ENCODE measurements at regions not wholly inside any gene's neighbourhood (a gene's known extent, or its start where the extent isn't known, plus 50 kb on each side); places are given as distances from the start of the nearest gene placed in this dataset.
A peak's percentile ranks its signal among the peaks of the same experiment; 100 is the strongest.

DNA sequence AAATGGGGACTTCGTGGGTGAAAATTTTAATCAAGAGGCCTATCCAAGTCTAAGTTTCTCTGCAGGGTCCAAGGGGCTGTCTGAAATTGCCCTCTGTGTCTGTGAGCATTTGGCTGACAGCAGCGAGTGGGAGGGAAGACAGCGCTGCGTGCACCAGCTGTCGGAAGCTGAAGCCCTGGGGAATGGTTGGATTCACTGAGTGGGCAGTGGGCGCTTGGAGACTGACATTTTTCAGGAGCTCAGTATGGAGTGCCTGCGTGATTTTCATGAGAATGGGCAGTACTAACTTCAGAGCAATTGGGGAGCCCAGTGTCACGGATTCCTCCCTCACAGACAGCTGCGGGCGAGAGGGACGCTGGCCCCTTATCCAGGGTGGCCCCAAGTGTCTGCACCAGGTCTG lies 388.8 kb upstream of the B3GAT1 start:
- intact Hi-C loops (cut with DNase I) = no loop called here
- TF ChIP-seq EP300 (IDR thresholded peaks at IDR 0.05) (no peak), POLR2A (IDR thresholded peaks at IDR 0.05; ENCODE audit: low read depth) (no peak), POLR2AphosphoS5 (IDR thresholded peaks at IDR 0.05) (no peak)
- TF ChIP-seq, protein P1, sequence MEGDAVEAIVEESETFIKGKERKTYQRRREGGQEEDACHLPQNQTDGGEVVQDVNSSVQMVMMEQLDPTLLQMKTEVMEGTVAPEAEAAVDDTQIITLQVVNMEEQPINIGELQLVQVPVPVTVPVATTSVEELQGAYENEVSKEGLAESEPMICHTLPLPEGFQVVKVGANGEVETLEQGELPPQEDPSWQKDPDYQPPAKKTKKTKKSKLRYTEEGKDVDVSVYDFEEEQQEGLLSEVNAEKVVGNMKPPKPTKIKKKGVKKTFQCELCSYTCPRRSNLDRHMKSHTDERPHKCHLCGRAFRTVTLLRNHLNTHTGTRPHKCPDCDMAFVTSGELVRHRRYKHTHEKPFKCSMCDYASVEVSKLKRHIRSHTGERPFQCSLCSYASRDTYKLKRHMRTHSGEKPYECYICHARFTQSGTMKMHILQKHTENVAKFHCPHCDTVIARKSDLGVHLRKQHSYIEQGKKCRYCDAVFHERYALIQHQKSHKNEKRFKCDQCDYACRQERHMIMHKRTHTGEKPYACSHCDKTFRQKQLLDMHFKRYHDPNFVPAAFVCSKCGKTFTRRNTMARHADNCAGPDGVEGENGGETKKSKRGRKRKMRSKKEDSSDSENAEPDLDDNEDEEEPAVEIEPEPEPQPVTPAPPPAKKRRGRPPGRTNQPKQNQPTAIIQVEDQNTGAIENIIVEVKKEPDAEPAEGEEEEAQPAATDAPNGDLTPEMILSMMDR (IDR thresholded peaks at IDR 0.05) = no peak
- H3K27ac ChIP-seq (replicated peaks in 1 of 4) = no peak overlapping the region
- H3K4me3 ChIP-seq = no peak overlapping the region
- DNase-seq (ENCODE audit: extremely low spot score) = peak; percentile 81
- peaks cover 0 to 49% (median 0%) of the 10 kb centered on the region in 4 donors for H3K27me3 ChIP-seq
- H3K4me1 ChIP-seq = no peaks in the 10 kb centered on the region
- WGBS = 74% methylated on average over 11 of the region's 11 CpGs
- H3K36me3 ChIP-seq = no peaks in the 10 kb centered on the region
- H3K9me3 ChIP-seq = no peaks in the 10 kb centered on the region

DNA sequence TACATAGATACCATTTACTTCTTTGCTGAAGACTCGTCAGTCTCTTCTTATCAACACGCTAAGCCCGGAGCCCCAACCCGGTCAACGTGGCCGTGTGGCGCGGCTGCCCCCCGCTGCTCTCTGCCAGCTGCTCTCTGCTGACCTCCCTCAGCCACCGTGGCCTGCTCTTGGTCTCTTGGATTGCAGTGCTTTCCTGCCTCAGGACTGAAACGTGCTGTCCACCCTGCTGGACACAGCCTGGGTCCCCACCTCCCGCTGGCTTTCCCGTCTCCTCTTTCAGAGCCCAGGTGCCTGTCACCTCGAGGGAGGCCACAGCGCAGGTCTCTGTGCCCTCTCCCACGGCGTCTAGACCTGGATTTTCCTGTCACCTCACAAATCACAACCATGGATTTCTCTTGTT lies 388.1 kb upstream of the B3GAT1 start:
- WGBS = 85% methylated on average over 17 of the region's 17 CpGs
- DNase-seq (ENCODE audit: extremely low spot score) = peak; percentile 77
- H3K4me1 ChIP-seq = no peaks in the 10 kb centered on the region
- no peaks in the 10 kb centered on the region for H3K36me3 ChIP-seq
- intact Hi-C loops (cut with DNase I) = no loop called here
- H3K4me3 ChIP-seq = no peak overlapping the region
- TF ChIP-seq POLR2AphosphoS5 (IDR thresholded peaks at IDR 0.05) = no peak
- no peak for TF ChIP-seq POLR2A (IDR thresholded peaks at IDR 0.05; ENCODE audit: low read depth)
- TF ChIP-seq, protein P1 (IDR thresholded peaks at IDR 0.05) = no peak
- no peak for TF ChIP-seq EP300 (IDR thresholded peaks at IDR 0.05)
- H3K9me3 ChIP-seq = no peaks in the 10 kb centered on the region
- no peak overlapping the region for H3K27ac ChIP-seq (replicated peaks in 1 of 4)
- H3K27me3 ChIP-seq = peaks cover 0 to 50% (median 0%) of the 10 kb centered on the region in 4 donors

DNA sequence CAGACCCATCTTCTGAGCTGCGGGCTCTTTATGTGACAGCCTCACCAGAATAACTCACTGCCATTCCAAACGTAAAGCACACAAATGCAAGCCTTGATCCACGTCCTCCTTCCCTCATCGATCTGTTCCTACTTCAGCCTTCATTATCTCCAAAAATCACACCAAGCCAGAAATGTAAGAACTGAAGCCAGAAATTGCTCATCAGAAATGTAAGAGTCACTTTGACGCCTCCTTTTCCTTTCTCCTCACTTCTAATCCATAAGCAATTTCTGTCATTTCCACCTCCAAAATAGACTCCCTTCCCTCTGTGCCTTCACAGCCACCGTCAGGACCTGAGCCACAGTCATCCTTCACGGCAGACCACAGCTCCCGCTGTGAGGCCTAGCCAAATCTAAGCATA lies 387.3 kb upstream of the B3GAT1 start:
- Histone ChIP-seq H3K4me3 (no peak overlapping the region), H3K27me3 (peaks cover 0 to 53% (median 0%) of the 10 kb centered on the region in 4 donors), H3K9me3 (no peaks in the 10 kb centered on the region), H3K27ac (replicated peaks in 1 of 4) (no peak overlapping the region), H3K36me3 (no peaks in the 10 kb centered on the region), H3K4me1 (no peaks in the 10 kb centered on the region)
- no peak for TF ChIP-seq POLR2AphosphoS5 (IDR thresholded peaks at IDR 0.05)
- no peak for TF ChIP-seq EP300 (IDR thresholded peaks at IDR 0.05)
- TF ChIP-seq, protein P1 (IDR thresholded peaks at IDR 0.05) = no peak
- TF ChIP-seq POLR2A (IDR thresholded peaks at IDR 0.05; ENCODE audit: low read depth) = no peak
- 75% methylated on average over 8 of the region's 8 CpGs for WGBS
- no peak for DNase-seq (ENCODE audit: extremely low spot score)
- intact Hi-C loops (cut with DNase I) = no loop called here

DNA sequence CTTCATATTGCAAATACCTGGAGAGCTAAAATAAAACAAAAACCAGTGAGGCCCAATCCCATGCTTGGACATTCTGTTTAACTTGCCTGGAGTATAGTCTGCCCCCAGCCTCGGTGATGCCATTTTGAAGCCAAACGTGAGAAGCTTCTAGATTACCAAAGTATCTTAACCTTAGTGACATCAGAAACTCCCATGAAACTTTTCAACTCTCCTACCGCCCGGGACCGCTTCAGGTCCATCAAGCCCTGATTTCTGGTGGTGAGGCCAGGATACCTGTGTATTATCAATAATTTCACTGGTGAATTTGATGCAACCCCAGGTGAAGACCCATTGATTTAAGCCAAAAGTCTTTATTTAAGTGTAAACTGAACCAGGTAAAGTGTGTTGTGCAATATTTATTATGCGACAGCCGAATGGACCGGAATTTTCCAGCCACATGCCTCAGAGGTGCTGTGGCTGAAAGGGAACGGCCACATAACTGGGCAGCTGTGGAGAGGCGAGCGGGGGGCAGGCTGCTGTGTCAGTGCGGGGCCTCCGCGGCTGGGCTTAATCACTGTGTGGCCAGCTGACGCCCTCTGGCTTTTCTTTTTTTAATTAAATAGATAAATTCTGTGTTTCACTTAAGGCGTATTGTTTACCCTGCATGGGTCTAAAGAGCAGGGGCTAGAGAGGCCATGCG lies 385.5 kb upstream of the B3GAT1 start:
- WGBS = 88% methylated on average over 17 of the region's 17 CpGs

More for the DNA sequence above, 385.5 kb upstream of the B3GAT1 start:
- Histone ChIP-seq H3K4me3 (no peak overlapping the region), H3K9me3 (no peaks in the 10 kb centered on the region), H3K36me3 (no peaks in the 10 kb centered on the region), H3K27ac (replicated peaks in 1 of 4) (no peak overlapping the region), H3K27me3 (peaks cover 0 to 58% (median 0%) of the 10 kb centered on the region in 4 donors), H3K4me1 (no peaks in the 10 kb centered on the region)
- intact Hi-C loops (cut with DNase I) = no loop called here
- DNase-seq (ENCODE audit: extremely low spot score) = no peak
- TF ChIP-seq, protein P1 (IDR thresholded peaks at IDR 0.05) = no peak
- TF ChIP-seq EP300 (IDR thresholded peaks at IDR 0.05) = no peak
- no peak for TF ChIP-seq POLR2A (IDR thresholded peaks at IDR 0.05; ENCODE audit: low read depth)

All from esophagus muscularis mucosa (tissue), 4 donors.